MG63 (cell line): ENCODE measurements at regions not wholly inside any gene's neighbourhood (a gene's known extent, or its start where the extent isn't known, plus 50 kb on each side); places are given as distances from the start of the nearest gene placed in this dataset.

Experiments
- DNase-seq: peaks from one replicate; pipeline ENCODE4 v3.0.0-alpha.2; 2020
- H3K27me3 ChIP-seq: fragments of 250-450 bp; sonication (Bioruptor Pico); 2 replicates; pipeline ENCODE4 v1.5.1; 2020; ENCODE audit warnings: mild to moderate bottlenecking, moderate library complexity
- H3K36me3 ChIP-seq: fragments of 250-450 bp; sonication (Bioruptor Pico); 2 replicates; pipeline ENCODE4 v1.5.1; 2020; ENCODE audit warnings: mild to moderate bottlenecking, moderate library complexity
- H3K4me3 ChIP-seq: fragments of 250-450 bp; sonication (Bioruptor Pico); 2 replicates; pipeline ENCODE4 v1.5.1; 2020; ENCODE audit warnings: mild to moderate bottlenecking, moderate library complexity
- H3K9me3 ChIP-seq: fragments of 250-450 bp; sonication (Bioruptor Pico); 2 replicates; pipeline ENCODE4 v1.5.1; 2020; ENCODE audit warnings: mild to moderate bottlenecking, moderate library complexity

DNA sequence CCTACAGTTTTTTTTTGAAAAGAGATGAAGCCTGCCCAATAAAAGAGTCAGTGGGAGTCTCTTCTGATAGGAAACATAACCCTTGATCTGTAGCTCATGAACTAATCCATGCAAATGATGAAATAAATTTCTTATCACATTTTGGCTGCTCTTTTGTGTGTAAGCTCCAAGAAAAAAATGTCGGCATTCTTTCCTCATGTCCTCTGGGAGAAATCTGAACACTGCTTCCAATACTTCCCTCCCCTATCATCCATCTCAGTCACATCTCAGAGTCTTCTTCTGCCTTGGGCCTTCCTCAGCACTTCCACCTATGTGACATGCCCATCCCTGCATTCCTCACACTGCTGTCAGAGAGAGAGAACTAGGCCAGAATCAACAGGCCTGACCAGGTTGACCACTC, 395.7 kb upstream of the ST6GAL2 start:
- no peaks in the 10 kb centered on the region for H3K36me3 ChIP-seq
- no peak for DNase-seq
- peaks cover 3% of the 10 kb centered on the region; the same call in 1 of the 2 replicates for H3K27me3 ChIP-seq
- H3K9me3 ChIP-seq, result no peaks in the 10 kb centered on the region
- no peak overlapping the region for H3K4me3 ChIP-seq

DNA sequence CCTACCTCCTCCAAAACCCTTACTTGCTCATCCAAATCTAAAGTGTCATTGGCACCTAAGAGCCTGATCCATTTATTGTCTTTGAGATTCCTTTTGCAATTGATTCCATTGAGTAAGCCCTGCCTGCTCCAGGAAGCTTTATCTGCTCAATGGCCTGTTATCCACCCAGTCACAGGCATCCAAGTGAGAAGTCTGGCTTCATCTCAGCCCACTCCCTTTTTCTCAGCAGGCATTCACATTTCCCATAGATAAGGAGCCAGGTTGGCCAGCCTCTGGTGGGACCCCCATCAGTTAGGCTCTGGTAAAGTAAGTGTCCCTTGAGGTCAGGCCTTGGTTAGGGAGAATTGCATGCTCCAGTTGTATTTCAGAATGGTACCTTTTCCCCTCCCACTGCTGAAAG, 396.2 kb upstream of the ST6GAL2 start:
- Histone ChIP-seq H3K27me3 (peaks cover 3% of the 10 kb centered on the region; the same call in 1 of the 2 replicates), H3K4me3 (no peak overlapping the region), H3K36me3 (no peaks in the 10 kb centered on the region), H3K9me3 (no peaks in the 10 kb centered on the region)
- no peak for DNase-seq

DNA sequence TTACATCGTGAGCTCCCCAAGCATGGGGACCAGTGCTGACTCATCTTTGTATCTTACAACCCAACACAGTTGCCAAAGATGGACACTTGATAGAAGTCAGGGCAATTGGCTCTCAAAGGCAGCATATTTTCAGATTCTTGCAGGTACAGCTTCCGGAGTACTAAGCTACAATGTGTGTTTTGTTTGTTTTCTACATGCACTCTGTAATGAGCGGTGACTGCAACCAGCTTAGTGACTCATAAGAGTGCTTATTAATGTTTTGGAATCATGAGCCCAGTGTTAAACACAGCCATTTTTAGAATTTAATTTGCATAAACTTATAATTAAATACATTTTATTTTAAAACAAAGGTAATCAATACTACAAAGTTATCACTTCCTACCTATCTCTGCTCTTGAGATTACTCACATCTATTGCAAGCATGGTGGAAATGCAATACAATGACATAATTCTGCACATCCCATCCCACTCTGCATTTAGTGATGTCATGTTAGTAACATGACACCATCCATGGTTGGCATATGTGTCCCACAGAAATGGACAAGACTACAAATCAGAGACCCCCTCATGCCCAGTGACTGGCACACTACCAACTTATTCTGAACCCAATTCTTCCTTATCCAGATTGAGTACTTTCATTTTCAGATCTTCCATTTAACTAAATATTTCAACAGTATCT, 399.8 kb upstream of the ST6GAL2 start:
- DNase-seq, result no peak
- Histone ChIP-seq H3K4me3 (no peak overlapping the region), H3K27me3 (no peaks in the 10 kb centered on the region), H3K9me3 (no peaks in the 10 kb centered on the region), H3K36me3 (no peaks in the 10 kb centered on the region)

DNA sequence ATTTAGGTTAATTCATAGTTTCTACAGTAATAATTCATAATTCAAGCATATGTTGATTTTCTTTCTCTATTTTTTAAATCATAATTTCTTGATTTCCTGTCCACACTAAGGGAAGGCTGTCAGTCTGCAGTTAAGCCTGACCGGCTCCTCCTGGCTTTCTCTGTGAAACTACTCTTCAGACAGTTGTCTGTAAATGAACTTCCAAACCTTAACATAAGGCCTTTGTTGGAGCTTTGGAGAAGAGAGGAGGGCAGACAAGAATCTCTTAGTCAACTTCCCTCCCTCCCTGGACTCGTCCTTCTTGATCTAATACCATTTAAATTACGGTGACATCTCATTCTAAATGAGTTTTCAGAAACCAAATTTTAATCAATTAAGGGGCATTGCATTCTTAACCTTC, 404.1 kb upstream of the ST6GAL2 start:
- no peaks in the 10 kb centered on the region for H3K27me3 ChIP-seq
- no peak for DNase-seq
- no peaks in the 10 kb centered on the region for H3K36me3 ChIP-seq
- H3K9me3 ChIP-seq, result no peaks in the 10 kb centered on the region
- no peak overlapping the region for H3K4me3 ChIP-seq

DNA sequence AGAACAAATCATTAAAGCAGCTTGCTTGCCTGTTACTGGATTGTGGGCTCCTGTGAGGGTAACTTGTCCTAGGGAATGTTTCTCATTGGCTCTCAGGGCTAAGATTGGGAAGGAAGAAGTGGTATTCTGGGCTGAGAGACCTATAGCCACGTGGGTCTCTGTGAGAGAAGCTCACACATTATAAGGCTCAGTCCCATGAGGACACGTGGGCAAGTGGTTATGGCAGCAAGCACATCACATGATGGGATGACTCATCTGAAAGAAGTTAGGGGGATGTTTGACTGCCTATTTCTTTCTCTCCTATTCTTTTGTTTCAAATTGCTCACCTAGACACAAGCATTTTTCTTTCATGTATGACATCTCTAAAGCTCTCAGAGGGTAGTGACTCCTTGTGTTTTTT, 418.0 kb upstream of the ST6GAL2 start:
- no peaks in the 10 kb centered on the region for H3K9me3 ChIP-seq
- DNase-seq, result peak; percentile 6
- no peaks in the 10 kb centered on the region for H3K36me3 ChIP-seq
- no peak overlapping the region for H3K4me3 ChIP-seq
- H3K27me3 ChIP-seq, result no peaks in the 10 kb centered on the region

DNA sequence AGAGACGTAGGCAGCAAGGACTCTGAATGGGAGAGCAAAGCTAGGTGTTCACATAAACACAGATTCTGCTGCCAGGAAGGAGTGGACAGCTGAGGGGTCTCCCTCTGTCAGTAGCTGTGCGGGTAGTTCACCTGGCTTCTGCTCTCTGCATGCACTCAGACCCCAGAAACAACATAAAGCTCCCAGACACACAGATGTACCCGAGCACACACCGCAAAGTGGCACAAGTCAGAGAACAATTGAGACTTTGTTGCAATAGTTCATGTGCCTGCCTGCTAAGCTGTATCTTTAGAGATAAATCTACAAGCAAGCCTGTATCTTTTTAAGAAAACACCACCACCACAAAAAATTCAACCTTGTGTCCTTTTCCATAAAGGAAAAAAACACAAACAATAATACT, 420.0 kb upstream of the ST6GAL2 start:
- Histone ChIP-seq H3K9me3 (no peaks in the 10 kb centered on the region), H3K27me3 (no peaks in the 10 kb centered on the region), H3K36me3 (no peaks in the 10 kb centered on the region), H3K4me3 (no peak overlapping the region)
- no peak for DNase-seq

DNA sequence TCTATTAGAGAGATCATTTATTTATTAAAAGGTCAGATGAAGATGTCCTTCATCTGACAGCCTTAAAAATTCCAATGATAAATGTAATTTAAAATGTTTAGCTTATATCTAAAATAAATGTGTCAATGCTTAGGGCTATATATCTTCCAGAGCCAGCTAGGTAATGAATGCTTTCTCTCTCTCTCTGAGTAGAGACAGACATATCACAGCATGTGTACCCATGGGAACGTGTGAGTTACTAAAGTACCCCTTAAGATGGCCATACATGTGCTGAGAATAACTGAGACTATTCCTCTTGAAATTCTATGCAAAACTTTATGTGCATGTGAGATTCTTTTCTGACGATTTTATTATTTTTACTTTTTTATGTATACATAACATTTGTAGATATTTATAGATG, 420.9 kb upstream of the ST6GAL2 start:
- Histone ChIP-seq H3K27me3 (no peaks in the 10 kb centered on the region), H3K36me3 (no peaks in the 10 kb centered on the region), H3K9me3 (no peaks in the 10 kb centered on the region), H3K4me3 (no peak overlapping the region)
- no peak for DNase-seq

DNA sequence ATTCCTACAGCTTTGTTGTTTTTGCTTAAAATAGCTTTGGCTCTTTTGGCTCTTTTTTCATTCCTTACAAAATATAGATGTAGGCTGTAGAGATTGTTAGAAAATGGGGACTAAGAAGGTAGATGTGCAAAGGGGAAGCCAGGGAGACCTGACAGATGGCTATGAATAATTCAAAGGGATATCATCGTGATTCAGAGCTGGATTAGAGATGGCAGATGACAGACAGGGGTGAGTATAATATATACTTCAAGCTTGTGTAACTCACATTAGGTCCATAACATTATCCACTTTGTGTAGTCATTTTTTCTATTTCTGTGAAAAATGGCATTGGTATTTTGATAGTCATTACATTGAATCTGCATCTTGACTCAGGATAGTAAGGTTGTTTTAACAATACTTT, 422.9 kb upstream of the ST6GAL2 start:
- no peak overlapping the region for H3K4me3 ChIP-seq
- no peaks in the 10 kb centered on the region for H3K36me3 ChIP-seq
- no peaks in the 10 kb centered on the region for H3K9me3 ChIP-seq
- DNase-seq, result no peak
- no peaks in the 10 kb centered on the region for H3K27me3 ChIP-seq

DNA sequence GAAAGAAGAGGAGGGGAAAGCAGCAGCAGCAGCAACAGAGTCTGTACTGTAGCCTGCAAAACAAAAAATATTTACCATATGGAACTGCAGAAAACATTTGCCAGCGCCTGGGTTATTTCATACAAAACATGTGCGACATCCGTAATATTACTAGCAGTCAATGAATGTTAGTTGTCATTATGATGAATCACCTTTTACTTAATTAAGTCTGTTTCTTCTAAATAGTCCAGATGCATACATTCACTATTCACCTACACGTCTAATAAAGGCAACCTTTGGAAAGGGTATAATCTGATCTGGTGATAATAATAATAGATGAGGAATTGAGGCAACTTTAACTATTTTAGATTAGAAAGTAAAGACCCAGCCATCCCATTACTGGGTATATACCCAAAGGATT, 426.3 kb upstream of the ST6GAL2 start:
- no peak for DNase-seq
- no peaks in the 10 kb centered on the region for H3K36me3 ChIP-seq
- H3K9me3 ChIP-seq, result no peaks in the 10 kb centered on the region
- no peak overlapping the region for H3K4me3 ChIP-seq
- no peaks in the 10 kb centered on the region for H3K27me3 ChIP-seq

DNA sequence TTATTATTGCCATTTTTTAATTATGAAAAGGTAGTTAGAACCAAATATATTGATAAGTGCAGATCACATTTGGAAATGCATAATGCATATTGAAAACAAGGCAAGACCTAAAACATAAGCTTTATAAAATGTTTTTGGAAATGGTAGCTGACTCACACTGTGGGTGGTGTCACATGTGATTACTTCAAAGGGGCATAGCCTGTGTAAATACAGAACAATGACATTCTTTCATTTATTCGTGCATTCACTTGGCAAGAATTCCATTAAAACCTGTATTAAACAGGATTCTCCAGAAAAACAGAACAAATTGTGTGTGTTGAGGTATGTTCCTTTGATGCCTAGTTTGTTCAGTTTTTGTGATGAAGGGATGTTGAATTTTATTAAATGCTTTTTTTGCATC, 427.3 kb upstream of the ST6GAL2 start:
- Histone ChIP-seq H3K4me3 (no peak overlapping the region), H3K27me3 (no peaks in the 10 kb centered on the region), H3K9me3 (no peaks in the 10 kb centered on the region), H3K36me3 (no peaks in the 10 kb centered on the region)
- DNase-seq, result no peak

DNA sequence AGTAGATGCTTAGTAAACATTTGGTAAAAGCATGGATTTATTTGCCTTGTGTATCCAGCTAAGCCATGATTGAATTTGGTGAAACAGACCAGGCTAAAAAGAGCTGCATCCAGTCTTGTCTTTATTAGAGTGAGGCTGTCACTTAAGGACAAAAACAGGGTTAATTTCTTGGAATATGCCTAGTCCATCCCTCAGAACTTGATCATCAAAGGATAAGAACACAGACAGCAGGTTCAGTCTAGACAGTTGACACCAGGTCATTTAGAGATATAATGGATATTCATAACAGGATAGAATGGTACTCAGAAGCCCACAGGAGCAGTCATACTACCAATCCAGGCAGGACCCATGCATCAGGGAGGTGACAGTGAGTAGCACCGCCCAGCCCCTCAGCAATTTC, 434.9 kb upstream of the ST6GAL2 start:
- H3K36me3 ChIP-seq, result no peaks in the 10 kb centered on the region
- H3K4me3 ChIP-seq, result no peak overlapping the region
- H3K27me3 ChIP-seq, result no peaks in the 10 kb centered on the region
- DNase-seq, result no peak
- H3K9me3 ChIP-seq, result no peaks in the 10 kb centered on the region

DNA sequence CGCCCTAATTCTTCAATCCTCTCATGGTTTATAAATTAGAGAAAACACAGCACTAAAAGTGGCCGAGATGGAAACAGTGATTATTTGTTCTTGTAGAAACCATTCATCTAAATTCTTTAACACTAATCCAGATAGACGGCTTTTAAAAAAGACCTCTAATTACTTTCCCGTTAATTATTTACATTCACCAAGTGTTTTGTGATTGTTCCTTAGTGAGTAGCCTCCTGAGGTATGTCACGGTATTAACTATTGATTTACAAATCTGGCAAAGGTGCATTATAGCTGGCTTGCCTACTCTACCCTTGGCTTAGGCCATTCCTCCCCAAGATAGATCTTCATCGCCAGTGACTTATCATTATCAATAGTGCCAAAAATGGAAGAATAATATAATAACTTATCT, 436.4 kb upstream of the ST6GAL2 start:
- H3K27me3 ChIP-seq, result no peaks in the 10 kb centered on the region
- no peaks in the 10 kb centered on the region for H3K36me3 ChIP-seq
- no peak for DNase-seq
- peaks cover 4% of the 10 kb centered on the region for H3K9me3 ChIP-seq
- no peak overlapping the region for H3K4me3 ChIP-seq

DNA sequence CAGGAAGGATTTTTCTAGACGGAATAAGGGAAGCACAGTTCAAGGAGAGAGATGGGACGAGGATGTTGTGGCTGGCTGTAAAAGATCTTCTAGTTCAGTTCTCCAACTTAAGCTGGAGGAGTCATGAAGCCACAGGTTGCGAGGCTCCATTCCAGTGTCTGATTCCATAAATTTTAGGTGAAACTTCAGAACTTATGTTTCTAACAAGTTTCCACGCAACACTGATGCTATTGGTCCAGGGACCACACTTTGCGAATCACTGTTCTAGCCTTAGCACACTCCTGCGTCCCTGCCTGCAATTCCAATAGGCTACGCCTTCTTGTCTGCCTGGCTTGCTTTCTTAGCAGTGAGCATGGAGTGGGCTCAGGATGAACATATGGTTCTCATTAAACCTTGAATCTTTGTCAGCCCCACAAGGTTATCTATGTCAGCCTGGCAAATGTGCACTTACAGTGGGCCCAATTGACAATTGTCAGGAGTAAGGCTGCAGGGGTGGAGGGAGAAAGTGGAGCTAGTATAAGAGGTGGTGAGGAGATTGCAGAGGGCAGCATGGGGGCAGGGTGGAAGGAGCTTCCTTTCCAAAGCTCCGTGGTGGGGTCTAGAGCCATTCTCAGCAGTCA, 438.1 kb upstream of the ST6GAL2 start:
- Histone ChIP-seq H3K27me3 (no peaks in the 10 kb centered on the region), H3K4me3 (no peak overlapping the region), H3K9me3 (peaks cover 10% of the 10 kb centered on the region), H3K36me3 (no peaks in the 10 kb centered on the region)
- DNase-seq, result no peak

DNA sequence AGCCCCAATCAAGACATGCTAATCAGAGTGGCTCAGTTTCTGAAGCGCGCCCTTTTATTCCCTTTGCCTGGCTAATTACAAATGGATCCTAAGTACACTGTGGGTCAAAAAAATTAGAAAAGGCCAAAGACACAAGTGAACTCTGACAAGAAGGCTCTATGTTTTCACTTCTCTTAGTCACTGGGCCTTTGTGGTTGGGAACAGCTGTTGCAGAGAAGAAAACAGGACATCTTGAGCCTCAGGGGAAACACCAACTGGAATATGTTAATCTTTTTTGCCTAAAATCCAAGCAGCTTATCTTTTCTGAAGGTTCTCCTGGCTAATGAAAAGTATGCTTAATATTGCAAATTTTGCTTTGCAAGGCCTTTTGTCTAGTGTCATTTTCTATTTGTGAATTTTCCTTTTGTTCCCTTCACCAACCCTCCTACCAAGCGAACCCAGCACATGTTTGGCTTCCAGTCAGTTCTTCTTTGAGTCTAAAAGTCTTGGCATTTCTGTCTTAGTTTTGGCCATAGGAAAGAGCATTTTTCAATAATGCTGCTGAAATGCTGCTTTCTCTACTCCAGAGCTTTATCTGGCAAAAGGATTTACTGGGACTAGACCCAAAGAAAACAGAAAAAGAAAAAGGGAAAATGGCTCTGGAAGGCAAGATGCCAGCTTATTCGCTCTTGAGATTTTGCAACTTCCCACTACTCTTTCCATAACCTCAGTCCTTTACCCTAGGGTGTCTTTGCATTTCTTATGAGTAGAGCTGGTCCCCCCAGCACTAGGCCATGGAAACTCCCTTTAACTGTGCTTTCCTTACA, 440.2 kb upstream of the ST6GAL2 start:
- Histone ChIP-seq H3K27me3 (no peaks in the 10 kb centered on the region), H3K9me3 (peaks cover 10% of the 10 kb centered on the region), H3K4me3 (no peak overlapping the region), H3K36me3 (no peaks in the 10 kb centered on the region)
- peak; percentile 9 for DNase-seq

DNA sequence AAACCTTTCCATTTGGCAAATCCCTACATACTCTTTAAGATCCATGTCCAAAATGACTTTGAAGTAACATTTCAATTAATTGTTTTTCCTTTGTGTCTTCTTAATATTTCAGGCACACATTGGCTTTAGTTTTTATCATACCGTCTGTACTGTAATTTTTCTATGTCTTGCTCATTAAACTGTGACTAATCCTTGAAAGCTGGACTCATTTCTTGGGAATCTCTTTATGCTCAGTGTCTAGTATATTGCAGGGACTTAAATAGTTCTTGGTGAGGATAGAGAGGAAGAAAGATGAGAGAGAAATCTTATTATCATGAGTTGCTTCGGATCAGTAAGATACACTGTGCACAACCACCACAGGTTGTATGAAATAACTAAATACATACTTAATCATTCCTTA, 448.3 kb upstream of the ST6GAL2 start:
- Histone ChIP-seq H3K4me3 (no peak overlapping the region), H3K27me3 (no peaks in the 10 kb centered on the region), H3K9me3 (no peaks in the 10 kb centered on the region; the same call in 1 of the 2 replicates), H3K36me3 (no peaks in the 10 kb centered on the region)
- DNase-seq, result no peak

DNA sequence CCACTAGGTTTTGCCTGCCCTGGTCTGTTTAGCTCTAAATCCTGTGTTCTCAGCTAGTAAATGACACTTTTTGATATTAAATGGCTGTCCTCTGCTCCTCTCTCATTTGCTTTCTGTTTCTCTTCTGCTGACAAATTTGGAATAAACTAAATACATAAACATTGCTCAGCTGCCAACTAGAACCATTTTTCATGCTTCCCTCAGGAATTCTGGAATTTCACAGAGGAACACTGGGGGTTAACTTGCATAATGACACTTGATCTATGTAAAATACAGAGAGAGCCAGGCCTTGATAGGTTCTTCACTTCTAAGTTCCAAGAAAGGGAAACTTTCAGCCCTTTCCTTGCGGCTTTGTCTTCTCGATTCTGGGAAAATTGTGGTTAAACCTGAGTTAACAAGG, 450.6 kb upstream of the ST6GAL2 start:
- H3K27me3 ChIP-seq, result no peaks in the 10 kb centered on the region
- no peaks in the 10 kb centered on the region; the same call in 1 of the 2 replicates for H3K9me3 ChIP-seq
- no peak for DNase-seq
- H3K4me3 ChIP-seq, result no peak overlapping the region
- H3K36me3 ChIP-seq, result no peaks in the 10 kb centered on the region

DNA sequence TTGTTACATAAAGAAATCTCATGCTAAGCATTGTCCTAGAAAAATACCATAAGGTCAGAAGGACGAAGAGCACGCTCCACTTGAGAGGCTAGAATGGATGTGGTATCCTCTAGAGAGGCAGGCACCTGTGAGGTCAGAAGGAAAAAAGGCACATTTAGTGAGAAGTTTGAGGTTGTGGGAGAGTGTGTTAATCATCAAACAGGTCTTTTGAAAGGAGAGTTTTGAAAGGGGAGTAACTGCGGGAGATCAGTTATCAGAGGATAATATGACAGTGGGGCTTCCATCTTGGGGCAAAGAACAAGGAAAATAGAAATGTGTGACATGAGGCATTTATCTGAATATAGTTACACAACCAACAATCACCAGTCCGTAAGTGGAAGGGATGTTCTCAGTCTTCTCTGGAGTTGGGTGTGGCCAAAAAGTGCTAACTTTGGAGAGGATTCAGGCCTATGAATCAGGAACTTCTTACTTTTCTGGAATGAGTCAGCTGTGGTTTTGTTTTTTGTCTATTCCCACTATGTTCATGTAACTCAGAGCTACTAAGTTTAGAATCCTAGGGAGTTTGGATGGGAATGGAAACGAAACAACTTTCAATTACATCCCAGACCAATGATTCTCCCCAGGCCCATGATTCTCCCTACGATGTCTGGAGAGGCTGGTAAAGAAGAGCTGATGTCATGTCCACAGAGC, 451.4 kb upstream of the ST6GAL2 start:
- peak; percentile 36 for DNase-seq
- H3K36me3 ChIP-seq, result no peaks in the 10 kb centered on the region
- H3K4me3 ChIP-seq, result no peak overlapping the region
- peaks cover 5% of the 10 kb centered on the region; the same call in 1 of the 2 replicates for H3K9me3 ChIP-seq
- no peaks in the 10 kb centered on the region for H3K27me3 ChIP-seq
